ENCODE measurements at regions not wholly inside any gene's neighbourhood (a gene's known extent, or its start where the extent isn't known, plus 50 kb on each side); places are given as distances from the start of the nearest gene placed in this dataset.
"Not testable (repeated sequence)": the region's sequence is repeated elsewhere in the genome, so short reads cannot be mapped to it uniquely, and the experiment has no call there.

DNA sequence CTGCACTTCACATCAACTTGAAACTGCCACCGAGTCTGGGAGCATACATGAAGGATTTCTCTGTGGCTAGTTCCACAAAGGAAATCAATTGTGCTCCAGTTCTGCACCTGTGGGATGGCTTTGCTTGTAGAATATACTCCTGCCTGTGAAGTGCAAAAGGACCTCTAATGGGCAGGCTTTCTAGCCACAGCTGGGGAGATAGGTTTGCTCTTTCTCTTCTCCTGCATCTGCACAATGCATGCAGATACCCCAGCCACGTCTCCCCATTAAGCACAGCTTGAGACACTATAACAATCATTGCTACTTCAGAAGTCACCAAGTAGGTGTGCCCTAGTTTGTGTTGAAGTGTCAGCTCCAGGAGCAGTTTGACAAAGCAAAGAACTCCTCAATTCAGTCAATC lies 364.6 kb downstream of the ZIC3 start:
- Mint-ChIP-seq H3K36me3 (ENCODE audit: low read depth) (no peaks in the 10 kb centered on the region), H3K27me3 (no peaks in the 10 kb centered on the region), H3K4me1 (ENCODE audit: low read depth) (no peaks in the 10 kb centered on the region), H3K27ac (no peak overlapping the region), H3K4me3 (no peak overlapping the region), H3K9me3 (peaks cover 2% of the 10 kb centered on the region)
- intact Hi-C loops (cut with micrococcal nuclease) = no loop called here
- ATAC-seq (no peak), DNase-seq (no peak)
- POLR2A ChIA-PET = no interaction called here
- CTCF ChIA-PET = no interaction called here
- TF ChIP-seq, protein P1, sequence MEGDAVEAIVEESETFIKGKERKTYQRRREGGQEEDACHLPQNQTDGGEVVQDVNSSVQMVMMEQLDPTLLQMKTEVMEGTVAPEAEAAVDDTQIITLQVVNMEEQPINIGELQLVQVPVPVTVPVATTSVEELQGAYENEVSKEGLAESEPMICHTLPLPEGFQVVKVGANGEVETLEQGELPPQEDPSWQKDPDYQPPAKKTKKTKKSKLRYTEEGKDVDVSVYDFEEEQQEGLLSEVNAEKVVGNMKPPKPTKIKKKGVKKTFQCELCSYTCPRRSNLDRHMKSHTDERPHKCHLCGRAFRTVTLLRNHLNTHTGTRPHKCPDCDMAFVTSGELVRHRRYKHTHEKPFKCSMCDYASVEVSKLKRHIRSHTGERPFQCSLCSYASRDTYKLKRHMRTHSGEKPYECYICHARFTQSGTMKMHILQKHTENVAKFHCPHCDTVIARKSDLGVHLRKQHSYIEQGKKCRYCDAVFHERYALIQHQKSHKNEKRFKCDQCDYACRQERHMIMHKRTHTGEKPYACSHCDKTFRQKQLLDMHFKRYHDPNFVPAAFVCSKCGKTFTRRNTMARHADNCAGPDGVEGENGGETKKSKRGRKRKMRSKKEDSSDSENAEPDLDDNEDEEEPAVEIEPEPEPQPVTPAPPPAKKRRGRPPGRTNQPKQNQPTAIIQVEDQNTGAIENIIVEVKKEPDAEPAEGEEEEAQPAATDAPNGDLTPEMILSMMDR (IDR thresholded peaks at IDR 0.05) = no peak

DNA sequence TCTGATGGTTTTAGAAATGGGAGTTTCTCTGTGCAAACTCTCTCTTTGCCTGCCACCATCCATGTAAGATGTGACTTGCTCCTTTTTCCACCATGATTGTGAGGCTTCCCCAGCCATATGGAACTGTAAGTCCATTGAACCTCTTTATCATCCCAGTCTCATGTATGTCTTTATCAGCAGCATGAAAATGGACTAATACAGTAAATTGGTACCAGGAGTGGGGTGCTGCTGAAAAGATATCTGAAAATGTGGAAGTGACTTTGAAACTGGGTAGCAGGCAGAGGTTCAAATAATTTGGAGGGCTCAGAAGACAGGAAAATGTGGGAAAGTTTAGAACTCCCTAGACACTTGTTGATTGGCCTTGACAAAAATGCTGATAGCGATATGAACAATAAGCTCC lies 368.3 kb downstream of the ZIC3 start:
- H3K4me3 Mint-ChIP-seq; CTCF ChIA-PET; H3K27ac Mint-ChIP-seq; H3K4me1 Mint-ChIP-seq (ENCODE audit: low read depth); H3K36me3 Mint-ChIP-seq (ENCODE audit: low read depth); H3K27me3 Mint-ChIP-seq; intact Hi-C loops (cut with micrococcal nuclease); H3K9me3 Mint-ChIP-seq; ATAC-seq; POLR2A ChIA-PET; DNase-seq: not testable (repeated sequence)

GRCh38 chrX:137934887-137935286 lies 369.0 kb downstream of the ZIC3 start:
- ATAC-seq; H3K27ac Mint-ChIP-seq; DNase-seq; H3K4me1 Mint-ChIP-seq (ENCODE audit: low read depth); POLR2A ChIA-PET; CTCF ChIA-PET; H3K4me3 Mint-ChIP-seq; intact Hi-C loops (cut with micrococcal nuclease); H3K27me3 Mint-ChIP-seq; H3K9me3 Mint-ChIP-seq; H3K36me3 Mint-ChIP-seq (ENCODE audit: low read depth): not testable (repeated sequence)

DNA sequence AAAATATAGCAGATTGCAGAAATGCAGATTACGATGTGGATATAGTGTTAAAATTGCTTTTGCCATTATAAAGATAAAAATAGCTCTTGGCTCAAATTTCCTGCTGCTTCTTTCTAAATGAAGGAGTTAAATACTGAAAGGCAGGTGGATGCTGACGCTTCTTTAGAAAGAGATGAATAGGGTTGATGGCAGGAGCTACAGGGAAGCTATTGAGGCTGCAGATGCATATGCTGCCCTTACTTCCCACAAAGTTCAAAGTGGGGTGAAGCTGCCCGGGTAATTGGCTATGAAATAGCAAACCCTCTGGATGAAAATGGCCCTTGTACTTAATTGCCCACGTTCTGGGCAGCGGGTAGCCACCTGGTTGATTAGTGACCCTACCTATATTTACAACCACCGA lies 379.5 kb downstream of the ZIC3 start:
- DNase-seq = no peak
- POLR2A ChIA-PET = no interaction called here
- H3K36me3 Mint-ChIP-seq (ENCODE audit: low read depth) = no peaks in the 10 kb centered on the region
- H3K27ac Mint-ChIP-seq = no peak overlapping the region
- no peak for ATAC-seq
- CTCF ChIA-PET = no interaction called here
- TF ChIP-seq, protein P1 (IDR thresholded peaks at IDR 0.05) = no peak
- no peak overlapping the region for H3K4me3 Mint-ChIP-seq
- no peaks in the 10 kb centered on the region for H3K4me1 Mint-ChIP-seq (ENCODE audit: low read depth)
- H3K9me3 Mint-ChIP-seq = peaks cover 2% of the 10 kb centered on the region
- intact Hi-C loops (cut with micrococcal nuclease) = no loop called here
- H3K27me3 Mint-ChIP-seq = no peaks in the 10 kb centered on the region

GRCh38 chrX:137969191-137969590 lies 403.3 kb downstream of the ZIC3 start:
- Mint-ChIP-seq H3K9me3 (no peaks in the 10 kb centered on the region), H3K36me3 (ENCODE audit: low read depth) (no peaks in the 10 kb centered on the region), H3K27me3 (peaks cover 2% of the 10 kb centered on the region), H3K4me1 (ENCODE audit: low read depth) (no peaks in the 10 kb centered on the region), H3K4me3 (no peak overlapping the region), H3K27ac (no peak overlapping the region)
- ATAC-seq (no peak), DNase-seq (no peak)
- TF ChIP-seq, protein P1 (IDR thresholded peaks at IDR 0.05) = no peak
- CTCF ChIA-PET = no interaction called here
- POLR2A ChIA-PET = no interaction called here
- intact Hi-C loops (cut with micrococcal nuclease) = no loop called here

DNA sequence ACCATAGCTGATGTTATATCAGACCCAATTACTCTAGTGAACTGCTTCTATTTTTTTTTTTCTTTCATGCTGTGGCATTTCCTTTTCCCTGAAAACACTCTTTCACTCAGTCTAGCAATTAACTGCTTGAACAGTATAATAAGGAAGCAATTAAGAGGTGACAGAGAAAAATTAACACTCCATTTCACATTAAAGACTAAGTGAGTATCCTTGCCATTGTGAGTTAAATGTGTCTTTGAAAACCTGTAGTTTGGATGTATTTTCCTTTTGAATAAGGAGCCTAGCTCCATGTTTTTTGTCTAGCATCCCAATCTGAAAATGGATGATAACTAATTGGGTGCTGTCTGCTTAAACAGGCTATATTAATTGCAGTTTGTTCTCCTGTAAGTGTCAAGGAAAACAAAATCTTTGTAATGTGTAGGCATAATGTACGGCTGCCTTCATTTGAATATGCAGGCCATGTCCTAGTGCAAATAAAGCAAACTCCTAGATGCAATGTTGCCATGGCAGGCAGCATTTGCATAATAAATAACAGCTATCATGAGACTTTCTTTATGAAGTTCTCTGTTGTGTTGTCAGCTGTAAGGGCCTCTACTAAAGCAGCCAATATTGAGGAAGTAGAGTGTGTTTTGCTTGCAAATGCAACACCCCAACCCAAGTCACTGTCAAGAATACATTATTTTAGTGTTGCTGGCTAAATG lies 416.7 kb downstream of the ZIC3 start:
- Mint-ChIP-seq H3K4me3 (no peak overlapping the region), H3K27ac (no peak overlapping the region), H3K4me1 (ENCODE audit: low read depth) (no peaks in the 10 kb centered on the region), H3K27me3 (no peaks in the 10 kb centered on the region), H3K36me3 (ENCODE audit: low read depth) (no peaks in the 10 kb centered on the region), H3K9me3 (no peaks in the 10 kb centered on the region)
- no peak for ATAC-seq
- DNase-seq = no peak
- intact Hi-C loops (cut with micrococcal nuclease) = no loop called here
- TF ChIP-seq, protein P1 (IDR thresholded peaks at IDR 0.05) = no peak
- POLR2A ChIA-PET = no interaction called here
- CTCF ChIA-PET = no interaction called here
